ENCODE measurements at regions not wholly inside any gene's neighbourhood (a gene's known extent, or its start where the extent isn't known, plus 50 kb on each side); places are given as distances from the start of the nearest gene placed in this dataset.

DNA sequence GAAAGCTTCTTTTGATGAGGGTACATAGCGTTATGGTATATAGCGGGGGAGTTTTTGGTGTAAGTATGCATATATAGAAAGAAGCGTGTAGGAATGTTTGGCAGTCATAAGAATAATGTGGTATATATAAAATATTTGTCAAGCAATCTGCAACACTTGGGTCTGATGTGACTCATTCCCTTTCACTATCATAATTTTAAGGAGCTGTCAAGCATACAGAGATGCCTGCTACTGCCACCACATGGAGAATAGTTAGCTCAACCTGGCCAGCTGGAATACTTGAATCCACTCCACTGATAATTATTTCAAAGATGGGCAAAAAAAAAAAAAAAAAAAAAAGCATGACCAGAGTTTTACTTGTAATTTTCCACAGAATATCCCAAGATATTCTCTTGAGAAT, 559.8 kb upstream of the REG3G start:
- ChIA-PET POLR2A (no interaction called here), CTCF (no interaction called here)
- Histone ChIP-seq H3K27ac (ENCODE audit: extremely low read depth, low read depth, low read length) (no peak overlapping the region), H3K36me3 (ENCODE audit: control insufficient read depth in 2 of 2, insufficient read depth in 1 of 2, low read length in 2 of 2) (no peaks in the 10 kb centered on the region), H3K4me3 (ENCODE audit: low read depth, low read length) (no peak overlapping the region), H3K4me1 (ENCODE audit: control insufficient read depth, insufficient read depth, low read length) (no peaks in the 10 kb centered on the region), H3K9me3 (ENCODE audit: control insufficient read depth, insufficient read depth, low read depth, low read length) (no peaks in the 10 kb centered on the region)
- TF ChIP-seq TCF7L2 (IDR thresholded peaks at IDR 0.05; ENCODE audit: borderline replicate concordance, low read depth, low read length) (no peak), ZNF174 (tag by site-specific recombination; IDR thresholded peaks at IDR 0.05) (no peak), ZNF239 (tag by site-specific recombination; IDR thresholded peaks at IDR 0.05) (no peak)
- TF ChIP-seq, protein P1, sequence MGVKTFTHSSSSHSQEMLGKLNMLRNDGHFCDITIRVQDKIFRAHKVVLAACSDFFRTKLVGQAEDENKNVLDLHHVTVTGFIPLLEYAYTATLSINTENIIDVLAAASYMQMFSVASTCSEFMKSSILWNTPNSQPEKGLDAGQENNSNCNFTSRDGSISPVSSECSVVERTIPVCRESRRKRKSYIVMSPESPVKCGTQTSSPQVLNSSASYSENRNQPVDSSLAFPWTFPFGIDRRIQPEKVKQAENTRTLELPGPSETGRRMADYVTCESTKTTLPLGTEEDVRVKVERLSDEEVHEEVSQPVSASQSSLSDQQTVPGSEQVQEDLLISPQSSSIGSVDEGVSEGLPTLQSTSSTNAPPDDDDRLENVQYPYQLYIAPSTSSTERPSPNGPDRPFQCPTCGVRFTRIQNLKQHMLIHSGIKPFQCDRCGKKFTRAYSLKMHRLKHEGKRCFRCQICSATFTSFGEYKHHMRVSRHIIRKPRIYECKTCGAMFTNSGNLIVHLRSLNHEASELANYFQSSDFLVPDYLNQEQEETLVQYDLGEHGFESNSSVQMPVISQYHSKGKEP (tag by site-specific recombination; IDR thresholded peaks at IDR 0.05), result no peak

DNA sequence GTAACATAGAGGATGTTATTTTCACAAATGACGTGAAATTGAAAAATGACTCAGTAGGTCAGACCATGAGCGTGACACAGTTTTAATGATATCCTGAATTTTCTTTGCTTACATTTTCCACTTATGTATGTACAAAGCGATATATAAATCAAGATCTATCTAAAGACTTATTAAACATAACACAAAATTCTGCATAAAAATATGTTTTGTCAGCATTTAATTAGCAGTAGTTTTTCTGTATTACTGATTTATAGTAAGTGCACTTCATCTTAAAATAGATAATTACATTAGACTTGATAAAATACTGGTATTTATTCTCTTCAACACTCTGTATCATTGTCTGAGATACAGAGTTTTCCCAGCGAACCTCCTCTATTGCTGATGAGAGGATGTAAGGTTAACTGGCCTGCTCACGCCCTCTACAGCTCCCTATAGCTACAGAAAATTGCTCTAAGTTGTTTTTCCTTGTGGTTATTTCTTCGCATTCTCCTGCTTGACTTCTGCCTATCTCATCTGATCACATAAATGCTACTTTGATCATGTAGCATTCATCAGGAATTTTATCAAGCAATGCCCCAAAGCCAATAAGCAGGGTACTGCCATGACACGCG, 548.8 kb upstream of the REG3G start:
- H3K27ac ChIP-seq (ENCODE audit: extremely low read depth, low read depth, low read length), result no peak overlapping the region
- no peaks in the 10 kb centered on the region for H3K4me1 ChIP-seq (ENCODE audit: control insufficient read depth, insufficient read depth, low read length)
- TF ChIP-seq, protein P2, sequence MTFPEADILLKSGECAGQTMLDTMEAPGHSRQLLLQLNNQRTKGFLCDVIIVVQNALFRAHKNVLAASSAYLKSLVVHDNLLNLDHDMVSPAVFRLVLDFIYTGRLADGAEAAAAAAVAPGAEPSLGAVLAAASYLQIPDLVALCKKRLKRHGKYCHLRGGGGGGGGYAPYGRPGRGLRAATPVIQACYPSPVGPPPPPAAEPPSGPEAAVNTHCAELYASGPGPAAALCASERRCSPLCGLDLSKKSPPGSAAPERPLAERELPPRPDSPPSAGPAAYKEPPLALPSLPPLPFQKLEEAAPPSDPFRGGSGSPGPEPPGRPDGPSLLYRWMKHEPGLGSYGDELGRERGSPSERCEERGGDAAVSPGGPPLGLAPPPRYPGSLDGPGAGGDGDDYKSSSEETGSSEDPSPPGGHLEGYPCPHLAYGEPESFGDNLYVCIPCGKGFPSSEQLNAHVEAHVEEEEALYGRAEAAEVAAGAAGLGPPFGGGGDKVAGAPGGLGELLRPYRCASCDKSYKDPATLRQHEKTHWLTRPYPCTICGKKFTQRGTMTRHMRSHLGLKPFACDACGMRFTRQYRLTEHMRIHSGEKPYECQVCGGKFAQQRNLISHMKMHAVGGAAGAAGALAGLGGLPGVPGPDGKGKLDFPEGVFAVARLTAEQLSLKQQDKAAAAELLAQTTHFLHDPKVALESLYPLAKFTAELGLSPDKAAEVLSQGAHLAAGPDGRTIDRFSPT (tag by site-specific recombination; IDR thresholded peaks at IDR 0.05), result no peak
- TF ChIP-seq ZBTB20 (tag by site-specific recombination; IDR thresholded peaks at IDR 0.05) (no peak), ZBTB8A (tag by site-specific recombination; IDR thresholded peaks at IDR 0.05) (no peak), ZNF677 (tag by site-specific recombination; IDR thresholded peaks at IDR 0.05) (no peak), ZNF155 (tag by site-specific recombination; IDR thresholded peaks at IDR 0.05) (no peak), GLI2 (tag by site-specific recombination; IDR thresholded peaks at IDR 0.05; ENCODE audit: borderline replicate concordance, low read depth) (no peak), SP3 (tag by site-specific recombination; IDR thresholded peaks at IDR 0.05) (no peak), ZNF266 (tag by site-specific recombination; IDR thresholded peaks at IDR 0.05; ENCODE audit: low read depth) (no peak), BCL11A (tag by site-specific recombination; IDR thresholded peaks at IDR 0.05; ENCODE audit: low read depth) (no peak), KLF9 (tag by site-specific recombination; IDR thresholded peaks at IDR 0.05; ENCODE audit: low read depth) (no peak), ZNF354C (tag by site-specific recombination; IDR thresholded peaks at IDR 0.05; ENCODE audit: borderline replicate concordance, low read depth) (no peak), YY2 (tag by site-specific recombination; IDR thresholded peaks at IDR 0.05) (no peak)
- TF ChIP-seq, protein P3, sequence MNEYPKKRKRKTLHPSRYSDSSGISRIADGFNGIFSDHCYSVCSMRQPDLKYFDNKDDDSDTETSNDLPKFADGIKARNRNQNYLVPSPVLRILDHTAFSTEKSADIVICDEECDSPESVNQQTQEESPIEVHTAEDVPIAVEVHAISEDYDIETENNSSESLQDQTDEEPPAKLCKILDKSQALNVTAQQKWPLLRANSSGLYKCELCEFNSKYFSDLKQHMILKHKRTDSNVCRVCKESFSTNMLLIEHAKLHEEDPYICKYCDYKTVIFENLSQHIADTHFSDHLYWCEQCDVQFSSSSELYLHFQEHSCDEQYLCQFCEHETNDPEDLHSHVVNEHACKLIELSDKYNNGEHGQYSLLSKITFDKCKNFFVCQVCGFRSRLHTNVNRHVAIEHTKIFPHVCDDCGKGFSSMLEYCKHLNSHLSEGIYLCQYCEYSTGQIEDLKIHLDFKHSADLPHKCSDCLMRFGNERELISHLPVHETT (tag by site-specific recombination; IDR thresholded peaks at IDR 0.05), result no peak
- TF ChIP-seq, protein P4, sequence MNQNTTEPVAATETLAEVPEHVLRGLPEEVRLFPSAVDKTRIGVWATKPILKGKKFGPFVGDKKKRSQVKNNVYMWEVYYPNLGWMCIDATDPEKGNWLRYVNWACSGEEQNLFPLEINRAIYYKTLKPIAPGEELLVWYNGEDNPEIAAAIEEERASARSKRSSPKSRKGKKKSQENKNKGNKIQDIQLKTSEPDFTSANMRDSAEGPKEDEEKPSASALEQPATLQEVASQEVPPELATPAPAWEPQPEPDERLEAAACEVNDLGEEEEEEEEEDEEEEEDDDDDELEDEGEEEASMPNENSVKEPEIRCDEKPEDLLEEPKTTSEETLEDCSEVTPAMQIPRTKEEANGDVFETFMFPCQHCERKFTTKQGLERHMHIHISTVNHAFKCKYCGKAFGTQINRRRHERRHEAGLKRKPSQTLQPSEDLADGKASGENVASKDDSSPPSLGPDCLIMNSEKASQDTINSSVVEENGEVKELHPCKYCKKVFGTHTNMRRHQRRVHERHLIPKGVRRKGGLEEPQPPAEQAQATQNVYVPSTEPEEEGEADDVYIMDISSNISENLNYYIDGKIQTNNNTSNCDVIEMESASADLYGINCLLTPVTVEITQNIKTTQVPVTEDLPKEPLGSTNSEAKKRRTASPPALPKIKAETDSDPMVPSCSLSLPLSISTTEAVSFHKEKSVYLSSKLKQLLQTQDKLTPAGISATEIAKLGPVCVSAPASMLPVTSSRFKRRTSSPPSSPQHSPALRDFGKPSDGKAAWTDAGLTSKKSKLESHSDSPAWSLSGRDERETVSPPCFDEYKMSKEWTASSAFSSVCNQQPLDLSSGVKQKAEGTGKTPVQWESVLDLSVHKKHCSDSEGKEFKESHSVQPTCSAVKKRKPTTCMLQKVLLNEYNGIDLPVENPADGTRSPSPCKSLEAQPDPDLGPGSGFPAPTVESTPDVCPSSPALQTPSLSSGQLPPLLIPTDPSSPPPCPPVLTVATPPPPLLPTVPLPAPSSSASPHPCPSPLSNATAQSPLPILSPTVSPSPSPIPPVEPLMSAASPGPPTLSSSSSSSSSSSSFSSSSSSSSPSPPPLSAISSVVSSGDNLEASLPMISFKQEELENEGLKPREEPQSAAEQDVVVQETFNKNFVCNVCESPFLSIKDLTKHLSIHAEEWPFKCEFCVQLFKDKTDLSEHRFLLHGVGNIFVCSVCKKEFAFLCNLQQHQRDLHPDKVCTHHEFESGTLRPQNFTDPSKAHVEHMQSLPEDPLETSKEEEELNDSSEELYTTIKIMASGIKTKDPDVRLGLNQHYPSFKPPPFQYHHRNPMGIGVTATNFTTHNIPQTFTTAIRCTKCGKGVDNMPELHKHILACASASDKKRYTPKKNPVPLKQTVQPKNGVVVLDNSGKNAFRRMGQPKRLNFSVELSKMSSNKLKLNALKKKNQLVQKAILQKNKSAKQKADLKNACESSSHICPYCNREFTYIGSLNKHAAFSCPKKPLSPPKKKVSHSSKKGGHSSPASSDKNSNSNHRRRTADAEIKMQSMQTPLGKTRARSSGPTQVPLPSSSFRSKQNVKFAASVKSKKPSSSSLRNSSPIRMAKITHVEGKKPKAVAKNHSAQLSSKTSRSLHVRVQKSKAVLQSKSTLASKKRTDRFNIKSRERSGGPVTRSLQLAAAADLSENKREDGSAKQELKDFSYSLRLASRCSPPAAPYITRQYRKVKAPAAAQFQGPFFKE (tag by site-specific recombination; IDR thresholded peaks at IDR 0.05; ENCODE audit: borderline replicate concordance), result no peak
- ChIA-PET CTCF (no interaction called here), POLR2A (no interaction called here)
- H3K9me3 ChIP-seq (ENCODE audit: control insufficient read depth, insufficient read depth, low read depth, low read length), result no peaks in the 10 kb centered on the region
- H3K4me3 ChIP-seq (ENCODE audit: low read depth, low read length), result no peak overlapping the region
- no peaks in the 10 kb centered on the region for H3K36me3 ChIP-seq (ENCODE audit: control insufficient read depth in 2 of 2, insufficient read depth in 1 of 2, low read length in 2 of 2)

All from HEK293 (cell line).